ENCODE measurements at regions not wholly inside any gene's neighbourhood (a gene's known extent, or its start where the extent isn't known, plus 50 kb on each side); places are given as distances from the start of the nearest gene placed in this dataset.
"Not testable (repeated sequence)": the region's sequence is repeated elsewhere in the genome, so short reads cannot be mapped to it uniquely, and the experiment has no call there.

DNA sequence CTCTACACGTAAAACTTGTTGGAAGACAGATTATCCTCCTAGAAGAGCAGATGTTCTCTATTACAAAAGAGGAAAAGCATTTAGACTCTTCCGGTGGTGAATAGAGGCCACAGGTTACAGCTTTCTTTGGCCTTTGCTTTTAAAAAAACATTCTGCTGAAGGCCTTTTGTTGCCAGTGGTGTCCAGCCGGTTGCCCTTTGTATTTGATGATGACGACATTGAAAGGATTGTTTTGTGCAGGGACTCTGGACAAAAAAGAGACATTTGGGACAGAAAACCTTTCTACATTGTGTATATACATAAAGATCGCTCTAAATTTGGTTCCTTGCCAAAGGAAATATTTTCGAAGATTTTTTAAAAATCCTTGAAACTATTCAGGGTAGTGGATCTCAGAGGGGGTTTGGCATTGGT lies 180.3 kb downstream of the C9orf152 start:
- no peaks in the 10 kb centered on the region for H3K36me3 ChIP-seq (ENCODE audit: control insufficient read depth, insufficient read depth, low read length)
- H3K4me1 ChIP-seq (ENCODE audit: control insufficient read depth, insufficient read depth, low read length) = peaks cover 10% of the 10 kb centered on the region
- no peak overlapping the region for H3K9ac ChIP-seq (ENCODE audit: low read length)
- no peaks in the 10 kb centered on the region for H3K9me3 ChIP-seq (ENCODE audit: control insufficient read depth, insufficient read depth, low read depth, low read length)
- H3K27ac ChIP-seq (ENCODE audit: low read depth, low read length) = no peak overlapping the region
- H3K27me3 ChIP-seq (ENCODE audit: control insufficient read depth, insufficient read depth, low read length) = no peaks in the 10 kb centered on the region
- H3K4me3 ChIP-seq (ENCODE audit: low read depth, low read length) = no peak overlapping the region

DNA sequence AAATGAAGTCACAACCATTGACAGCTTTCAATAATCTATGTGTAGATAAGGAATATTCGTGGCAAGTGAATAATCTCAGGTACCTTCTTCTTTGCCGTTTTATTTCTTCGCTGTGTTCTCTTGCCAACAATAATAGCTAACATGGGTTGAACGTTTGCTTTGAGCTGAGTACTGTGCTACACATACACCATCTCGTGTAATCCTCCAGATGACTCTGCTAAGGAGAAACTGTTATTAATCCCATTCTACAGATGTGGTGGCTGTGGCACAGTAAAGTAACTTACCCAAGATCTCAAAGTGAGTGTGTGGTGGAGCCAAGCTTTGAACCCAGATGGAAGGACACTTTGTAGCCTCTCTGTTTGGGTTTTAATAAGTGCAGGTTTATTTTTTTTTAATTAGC lies 179.7 kb downstream of the C9orf152 start:
- Histone ChIP-seq H3K4me1 (ENCODE audit: control insufficient read depth, insufficient read depth, low read length) (peaks cover 10% of the 10 kb centered on the region), H3K27ac (ENCODE audit: low read depth, low read length) (no peak overlapping the region), H3K9me3 (ENCODE audit: control insufficient read depth, insufficient read depth, low read depth, low read length) (no peaks in the 10 kb centered on the region), H3K27me3 (ENCODE audit: control insufficient read depth, insufficient read depth, low read length) (no peaks in the 10 kb centered on the region), H3K36me3 (ENCODE audit: control insufficient read depth, insufficient read depth, low read length) (no peaks in the 10 kb centered on the region), H3K9ac (ENCODE audit: low read length) (no peak overlapping the region), H3K4me3 (ENCODE audit: low read depth, low read length) (no peak overlapping the region)

DNA sequence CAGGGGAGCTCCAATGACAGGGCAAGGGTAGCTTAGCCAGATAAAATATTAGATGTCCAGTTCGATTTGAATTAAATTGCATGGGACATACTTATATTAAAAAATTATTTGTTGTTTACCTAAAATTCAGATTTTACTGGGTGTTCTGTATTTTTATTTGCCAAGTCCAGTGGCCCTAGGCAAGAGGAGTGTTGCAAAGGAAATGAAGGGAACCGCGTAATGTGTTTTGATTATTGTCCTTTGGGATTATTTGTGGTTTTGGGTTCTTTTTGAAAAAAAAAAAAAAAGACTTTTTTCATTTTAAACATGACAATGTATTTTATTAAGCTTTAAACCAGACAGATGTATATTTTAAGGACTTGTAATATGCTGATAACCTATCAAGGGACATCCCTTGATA lies 179.3 kb downstream of the C9orf152 start:
- H3K36me3 ChIP-seq (ENCODE audit: control insufficient read depth, insufficient read depth, low read length) = no peaks in the 10 kb centered on the region
- no peak overlapping the region for H3K4me3 ChIP-seq (ENCODE audit: low read depth, low read length)
- H3K9ac ChIP-seq (ENCODE audit: low read length) = no peak overlapping the region
- H3K9me3 ChIP-seq (ENCODE audit: control insufficient read depth, insufficient read depth, low read depth, low read length) = no peaks in the 10 kb centered on the region
- H3K27ac ChIP-seq (ENCODE audit: low read depth, low read length) = no peak overlapping the region
- H3K27me3 ChIP-seq (ENCODE audit: control insufficient read depth, insufficient read depth, low read length) = no peaks in the 10 kb centered on the region
- H3K4me1 ChIP-seq (ENCODE audit: control insufficient read depth, insufficient read depth, low read length) = peaks cover 10% of the 10 kb centered on the region

DNA sequence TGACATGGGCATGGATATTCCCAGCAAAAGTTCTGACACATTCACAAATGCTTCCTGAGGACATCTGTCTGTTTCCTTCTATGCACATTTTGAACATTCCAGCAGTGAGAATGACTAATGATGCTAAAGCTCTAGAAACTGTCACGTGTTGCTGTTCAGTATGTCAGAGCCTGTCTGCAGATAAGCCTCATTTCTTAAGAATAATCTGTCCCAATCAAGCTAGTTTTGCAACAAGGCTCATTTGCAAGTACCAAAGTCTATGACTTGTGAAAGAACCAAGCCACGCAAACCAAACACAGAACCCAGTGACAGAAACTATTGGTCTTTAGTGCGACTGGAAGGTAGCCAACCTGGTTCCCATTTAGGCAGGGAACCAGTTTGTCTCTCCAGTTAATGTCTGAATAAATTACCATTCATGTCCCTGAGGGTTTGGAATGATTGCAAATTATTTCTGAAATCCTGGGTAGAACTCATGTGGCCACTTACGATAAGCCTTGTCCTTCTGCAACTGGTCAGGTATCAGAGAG lies 178.5 kb downstream of the C9orf152 start:
- Histone ChIP-seq H3K36me3 (ENCODE audit: control insufficient read depth, insufficient read depth, low read length) (no peaks in the 10 kb centered on the region), H3K27ac (ENCODE audit: low read depth, low read length) (no peak overlapping the region), H3K9ac (ENCODE audit: low read length) (no peak overlapping the region), H3K9me3 (ENCODE audit: control insufficient read depth, insufficient read depth, low read depth, low read length) (no peaks in the 10 kb centered on the region), H3K27me3 (ENCODE audit: control insufficient read depth, insufficient read depth, low read length) (no peaks in the 10 kb centered on the region), H3K4me3 (ENCODE audit: low read depth, low read length) (no peak overlapping the region), H3K4me1 (ENCODE audit: control insufficient read depth, insufficient read depth, low read length) (peaks cover 10% of the 10 kb centered on the region)

DNA sequence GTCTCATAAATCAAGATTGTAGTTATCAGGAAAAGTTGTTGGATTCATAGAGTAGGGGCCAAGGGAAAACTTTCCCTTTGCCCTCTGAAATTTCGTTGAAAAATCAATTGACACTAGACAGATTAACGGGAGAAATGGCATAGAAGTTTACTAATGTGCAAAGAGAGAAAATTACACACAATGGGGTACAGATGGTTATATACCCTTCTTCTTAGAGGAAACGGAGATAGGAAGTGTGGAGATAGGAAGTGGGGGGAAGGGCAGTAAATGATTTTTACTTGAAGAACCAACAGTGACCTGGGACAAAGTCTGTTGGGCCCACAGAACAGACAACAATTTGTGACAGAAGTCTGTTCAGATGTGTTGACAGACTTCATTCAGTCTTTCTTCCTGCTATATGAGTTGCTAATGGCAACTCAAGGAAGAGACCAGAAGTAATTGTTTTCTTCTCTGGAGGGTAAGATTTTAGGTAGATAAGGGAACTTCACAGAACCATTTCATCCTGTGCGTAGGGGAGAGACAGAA lies 177.9 kb downstream of the C9orf152 start:
- Histone ChIP-seq H3K4me1 (ENCODE audit: control insufficient read depth, insufficient read depth, low read length) (peaks cover 10% of the 10 kb centered on the region), H3K27ac (ENCODE audit: low read depth, low read length) (no peak overlapping the region), H3K9ac (ENCODE audit: low read length) (no peak overlapping the region), H3K9me3 (ENCODE audit: control insufficient read depth, insufficient read depth, low read depth, low read length) (no peaks in the 10 kb centered on the region), H3K27me3 (ENCODE audit: control insufficient read depth, insufficient read depth, low read length) (no peaks in the 10 kb centered on the region), H3K4me3 (ENCODE audit: low read depth, low read length) (no peak overlapping the region), H3K36me3 (ENCODE audit: control insufficient read depth, insufficient read depth, low read length) (no peaks in the 10 kb centered on the region)

DNA sequence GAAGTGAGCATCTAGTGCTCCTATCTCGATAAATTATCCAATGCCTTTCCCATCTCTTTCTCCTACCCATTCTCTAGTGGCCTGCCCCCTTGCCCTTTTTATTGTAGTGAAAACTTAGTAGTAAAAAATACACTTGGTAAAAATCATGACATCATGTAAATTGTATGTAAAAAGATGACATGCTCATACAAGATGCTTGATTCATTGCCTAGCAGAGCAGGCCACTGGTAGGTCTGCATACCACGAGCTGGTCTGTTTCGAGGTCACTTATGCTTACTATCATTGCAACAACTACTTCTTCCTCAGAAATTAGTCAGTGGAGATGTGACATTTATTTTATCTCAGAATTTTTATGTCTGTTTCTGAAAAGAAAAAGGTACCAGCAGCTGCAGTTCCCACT lies 177.3 kb downstream of the C9orf152 start:
- no peaks in the 10 kb centered on the region for H3K9me3 ChIP-seq (ENCODE audit: control insufficient read depth, insufficient read depth, low read depth, low read length)
- peaks cover 10% of the 10 kb centered on the region for H3K4me1 ChIP-seq (ENCODE audit: control insufficient read depth, insufficient read depth, low read length)
- H3K27me3 ChIP-seq (ENCODE audit: control insufficient read depth, insufficient read depth, low read length) = no peaks in the 10 kb centered on the region
- no peak overlapping the region for H3K4me3 ChIP-seq (ENCODE audit: low read depth, low read length)
- H3K9ac ChIP-seq (ENCODE audit: low read length) = no peak overlapping the region
- H3K27ac ChIP-seq (ENCODE audit: low read depth, low read length) = no peak overlapping the region
- no peaks in the 10 kb centered on the region for H3K36me3 ChIP-seq (ENCODE audit: control insufficient read depth, insufficient read depth, low read length)

DNA sequence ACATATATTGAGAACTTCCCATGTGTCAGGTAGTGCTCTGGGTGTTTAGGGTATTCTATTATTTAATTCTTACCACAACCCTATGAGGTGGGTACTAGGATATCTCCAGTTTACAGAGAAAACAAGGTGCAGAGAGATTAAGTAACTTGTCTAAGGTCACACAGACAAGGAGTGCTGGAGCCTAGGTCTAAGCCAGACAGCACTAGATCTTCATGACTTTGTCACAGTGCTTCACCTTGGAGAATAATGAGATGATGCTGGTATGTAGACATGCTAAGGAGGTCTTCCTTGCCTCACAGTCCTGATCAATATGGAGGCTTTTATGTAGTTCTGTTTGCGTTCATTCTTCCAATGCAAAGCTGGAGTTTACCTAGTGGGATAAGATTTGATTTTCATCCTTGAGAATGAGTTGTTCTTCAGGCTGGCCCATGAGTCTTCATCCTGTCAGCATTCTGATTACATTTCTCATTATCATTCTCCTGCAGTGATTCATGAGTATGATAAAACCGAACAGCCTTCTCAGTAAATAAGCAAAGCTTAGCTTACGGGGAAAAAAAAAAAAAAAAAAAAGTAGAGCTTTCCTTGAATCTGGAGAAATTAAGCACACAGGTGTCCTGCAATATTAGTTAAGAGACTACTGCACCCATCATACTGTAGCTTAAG lies 176.3 kb downstream of the C9orf152 start:
- Histone ChIP-seq H3K4me1 (ENCODE audit: control insufficient read depth, insufficient read depth, low read length) (peaks cover 10% of the 10 kb centered on the region), H3K27ac (ENCODE audit: low read depth, low read length) (no peak overlapping the region), H3K4me3 (ENCODE audit: low read depth, low read length) (no peak overlapping the region), H3K9ac (ENCODE audit: low read length) (no peak overlapping the region), H3K36me3 (ENCODE audit: control insufficient read depth, insufficient read depth, low read length) (no peaks in the 10 kb centered on the region), H3K9me3 (ENCODE audit: control insufficient read depth, insufficient read depth, low read depth, low read length) (no peaks in the 10 kb centered on the region), H3K27me3 (ENCODE audit: control insufficient read depth, insufficient read depth, low read length) (no peaks in the 10 kb centered on the region)

DNA sequence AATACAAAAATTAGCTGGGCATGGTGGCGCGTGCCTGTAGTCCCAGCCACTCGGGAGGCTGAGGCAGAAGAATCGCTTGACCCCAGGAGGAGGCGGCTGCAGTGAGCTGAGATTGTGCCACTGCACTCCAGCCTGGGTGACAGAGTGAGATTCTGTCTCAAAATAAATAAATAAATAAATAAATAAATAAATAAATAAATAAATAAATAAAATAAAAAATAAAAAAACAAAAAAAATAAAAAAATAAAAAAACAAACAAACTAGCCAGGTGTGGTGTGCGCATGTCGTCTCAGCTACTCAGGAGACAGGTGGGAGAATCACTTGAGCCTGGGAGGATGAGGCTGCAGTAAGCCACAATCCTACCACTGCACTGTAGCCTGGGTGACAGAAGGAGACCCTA lies 175.4 kb downstream of the C9orf152 start:
- H3K36me3 ChIP-seq (ENCODE audit: control insufficient read depth, insufficient read depth, low read length); H3K4me1 ChIP-seq (ENCODE audit: control insufficient read depth, insufficient read depth, low read length); H3K4me3 ChIP-seq (ENCODE audit: low read depth, low read length); H3K9me3 ChIP-seq (ENCODE audit: control insufficient read depth, insufficient read depth, low read depth, low read length); H3K9ac ChIP-seq (ENCODE audit: low read length); H3K27ac ChIP-seq (ENCODE audit: low read depth, low read length); H3K27me3 ChIP-seq (ENCODE audit: control insufficient read depth, insufficient read depth, low read length): not testable (repeated sequence)

DNA sequence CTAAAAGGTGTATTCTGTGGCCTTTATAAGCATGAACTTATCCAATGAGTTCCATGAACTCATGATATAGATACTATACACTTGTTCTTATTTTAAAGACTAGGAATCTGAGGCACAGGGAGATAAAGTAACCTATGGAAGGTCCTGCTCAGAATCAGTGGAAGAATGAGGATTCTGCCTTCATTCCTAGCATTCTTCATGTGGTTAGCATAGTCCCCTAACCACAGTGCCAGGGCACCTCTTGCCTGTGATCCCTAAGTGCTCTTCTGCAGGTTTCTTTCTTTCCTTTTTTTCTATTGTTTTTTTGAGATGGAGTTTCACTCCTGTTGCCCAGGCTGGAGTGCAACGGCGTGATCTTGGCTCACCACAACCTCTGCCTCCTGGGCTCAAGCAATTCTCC lies 174.1 kb downstream of the C9orf152 start:
- Histone ChIP-seq H3K27me3 (ENCODE audit: control insufficient read depth, insufficient read depth, low read length) (no peaks in the 10 kb centered on the region), H3K27ac (ENCODE audit: low read depth, low read length) (no peak overlapping the region), H3K4me3 (ENCODE audit: low read depth, low read length) (no peak overlapping the region), H3K4me1 (ENCODE audit: control insufficient read depth, insufficient read depth, low read length) (peaks cover 4% of the 10 kb centered on the region; the same call in 1 of the 2 replicates), H3K9ac (ENCODE audit: low read length) (no peak overlapping the region), H3K9me3 (ENCODE audit: control insufficient read depth, insufficient read depth, low read depth, low read length) (no peaks in the 10 kb centered on the region), H3K36me3 (ENCODE audit: control insufficient read depth, insufficient read depth, low read length) (no peaks in the 10 kb centered on the region)

DNA sequence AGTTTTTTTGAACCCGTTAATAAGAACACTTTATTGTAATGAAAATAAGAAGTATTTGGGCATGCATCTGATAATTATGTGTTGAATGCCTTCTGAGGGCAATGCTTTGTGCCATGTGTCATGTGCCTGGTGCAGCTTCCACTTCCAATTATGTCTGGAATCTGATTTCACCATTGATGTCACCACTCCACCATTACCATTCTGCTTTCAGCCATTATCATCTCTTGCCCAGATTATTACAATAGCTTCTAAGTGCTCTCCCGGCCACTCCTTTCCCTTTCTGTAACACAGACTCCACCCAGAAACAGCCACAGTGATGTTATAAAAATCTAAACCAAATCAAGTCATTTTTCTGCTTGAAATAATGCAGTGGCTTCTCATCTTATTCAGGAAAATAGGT lies 171.7 kb downstream of the C9orf152 start:
- H3K27me3 ChIP-seq (ENCODE audit: control insufficient read depth, insufficient read depth, low read length) = no peaks in the 10 kb centered on the region
- no peaks in the 10 kb centered on the region for H3K4me1 ChIP-seq (ENCODE audit: control insufficient read depth, insufficient read depth, low read length)
- no peak overlapping the region for H3K9ac ChIP-seq (ENCODE audit: low read length)
- H3K27ac ChIP-seq (ENCODE audit: low read depth, low read length) = no peak overlapping the region
- H3K36me3 ChIP-seq (ENCODE audit: control insufficient read depth, insufficient read depth, low read length) = no peaks in the 10 kb centered on the region
- H3K4me3 ChIP-seq (ENCODE audit: low read depth, low read length) = no peak overlapping the region
- no peaks in the 10 kb centered on the region for H3K9me3 ChIP-seq (ENCODE audit: control insufficient read depth, insufficient read depth, low read depth, low read length)

DNA sequence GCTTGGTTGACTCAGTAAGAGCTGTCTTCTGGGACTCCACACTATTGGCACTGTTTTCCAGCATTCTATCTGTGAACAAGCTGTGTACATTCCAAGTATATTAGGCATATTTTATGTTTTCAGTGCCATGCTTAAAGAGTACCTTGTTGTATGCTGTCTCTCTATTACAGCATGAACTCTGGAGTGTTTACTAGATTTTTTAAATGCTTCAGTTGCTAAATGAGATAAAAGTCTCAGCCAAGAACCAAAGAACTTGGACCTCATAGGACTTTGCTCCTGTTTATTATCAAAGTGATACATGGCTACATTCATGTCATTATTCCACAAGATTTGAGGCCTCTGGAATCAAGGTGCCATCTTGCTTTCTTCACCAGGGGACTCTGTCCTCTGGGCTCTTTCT lies 167.2 kb downstream of the C9orf152 start:
- H3K4me1 ChIP-seq (ENCODE audit: control insufficient read depth, insufficient read depth, low read length) = no peaks in the 10 kb centered on the region
- H3K27me3 ChIP-seq (ENCODE audit: control insufficient read depth, insufficient read depth, low read length) = no peaks in the 10 kb centered on the region
- H3K36me3 ChIP-seq (ENCODE audit: control insufficient read depth, insufficient read depth, low read length) = no peaks in the 10 kb centered on the region
- no peaks in the 10 kb centered on the region for H3K9me3 ChIP-seq (ENCODE audit: control insufficient read depth, insufficient read depth, low read depth, low read length)
- H3K4me3 ChIP-seq (ENCODE audit: low read depth, low read length) = no peak overlapping the region
- H3K9ac ChIP-seq (ENCODE audit: low read length) = no peak overlapping the region
- H3K27ac ChIP-seq (ENCODE audit: low read depth, low read length) = no peak overlapping the region

Measured in HUES6 (cell line).